ENCODE measurements at regions not wholly inside any gene's neighbourhood (a gene's known extent, or its start where the extent isn't known, plus 50 kb on each side); places are given as distances from the start of the nearest gene placed in this dataset.

DNA sequence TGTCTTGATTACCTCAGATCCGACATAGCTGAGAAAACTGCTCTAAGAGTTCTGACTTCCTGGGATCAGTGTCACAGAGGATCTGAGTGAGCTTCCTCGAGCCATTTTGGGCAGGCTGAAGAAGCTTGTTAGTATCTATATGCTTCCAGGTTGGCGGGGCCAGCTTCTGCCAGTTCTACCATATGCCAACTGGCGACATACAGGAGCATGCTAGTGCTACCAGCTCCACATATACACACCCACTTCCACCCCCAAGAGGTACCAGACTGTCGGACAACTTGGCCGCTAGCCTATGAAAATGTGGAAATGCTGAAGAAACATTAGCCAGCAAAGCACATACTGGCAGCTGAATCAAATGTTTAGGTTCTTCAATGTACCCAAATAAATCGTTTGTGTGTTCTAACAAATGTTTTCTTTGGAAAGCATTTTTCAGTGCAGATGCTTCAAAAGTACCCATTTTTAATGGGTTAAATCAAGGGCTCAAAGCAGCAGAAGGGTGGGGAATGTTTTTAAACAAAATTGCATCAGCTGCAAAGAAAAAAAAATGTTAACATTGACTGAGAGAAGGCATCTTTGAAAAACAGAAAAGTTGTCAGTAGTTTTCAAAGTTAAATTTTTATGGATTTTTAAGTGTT is 163.7 kb downstream of the KLF12 start:
- no peak for DNase-seq (ENCODE audit: low read depth in 2 of 2, low spot score in 1 of 2)

DNA sequence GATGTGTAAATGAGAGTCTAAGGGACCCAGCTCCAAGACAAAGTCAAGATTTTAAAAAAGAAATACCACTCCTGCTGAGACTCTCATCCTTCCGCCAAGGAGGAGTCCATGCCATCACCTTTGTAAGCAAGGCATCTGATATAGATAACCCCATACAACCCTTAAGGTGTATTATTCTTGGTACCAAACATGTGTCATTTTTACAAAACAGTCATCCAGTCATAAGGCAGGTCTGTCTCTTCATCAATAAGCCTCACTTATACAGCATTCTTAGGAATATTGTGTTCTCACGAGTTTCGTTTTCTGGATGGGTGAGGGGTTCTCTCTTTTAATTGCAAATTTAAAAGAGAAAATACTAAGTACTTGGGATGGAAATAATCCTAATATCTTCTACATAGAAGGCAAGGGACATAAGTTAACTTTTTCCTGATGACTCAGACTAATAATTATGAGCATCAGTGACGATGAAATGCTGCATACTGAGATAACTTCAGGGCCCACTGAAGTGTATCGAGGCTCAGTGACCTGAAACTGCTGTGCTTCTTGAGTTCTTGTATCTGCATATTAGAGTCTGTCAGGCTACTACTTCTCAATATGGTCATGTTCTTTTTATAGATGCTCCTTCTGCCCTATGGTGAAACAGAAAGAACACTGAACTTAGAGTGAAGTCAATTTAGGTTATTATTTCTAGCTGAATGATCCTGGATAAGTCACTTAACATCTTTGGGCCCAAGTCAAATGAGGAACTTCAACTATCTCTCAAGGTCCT is 166.6 kb downstream of the KLF12 start:
- no peak for DNase-seq (ENCODE audit: low read depth in 2 of 2, low spot score in 1 of 2)

DNA sequence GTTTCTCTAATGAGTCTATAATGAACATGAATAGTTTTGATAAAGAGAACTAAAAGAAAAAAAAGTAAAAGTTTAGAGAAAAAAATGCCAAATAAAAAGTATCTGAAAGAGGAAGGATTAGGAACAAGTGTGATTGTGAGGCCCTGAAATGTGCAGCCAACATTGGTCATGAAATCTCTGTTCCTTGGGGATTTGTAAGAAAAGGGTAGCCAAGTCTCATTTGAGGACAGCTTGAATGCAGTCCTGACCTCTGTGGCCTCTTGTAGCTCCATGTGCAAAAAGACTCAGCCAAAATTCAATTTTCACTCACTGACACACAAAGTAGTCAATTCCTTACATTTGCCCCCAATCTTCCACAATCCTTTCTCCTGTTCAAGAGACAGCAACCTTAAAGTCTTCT is 167.9 kb downstream of the KLF12 start:
- no peak for DNase-seq (ENCODE audit: low read depth in 2 of 2, low spot score in 1 of 2)

DNA sequence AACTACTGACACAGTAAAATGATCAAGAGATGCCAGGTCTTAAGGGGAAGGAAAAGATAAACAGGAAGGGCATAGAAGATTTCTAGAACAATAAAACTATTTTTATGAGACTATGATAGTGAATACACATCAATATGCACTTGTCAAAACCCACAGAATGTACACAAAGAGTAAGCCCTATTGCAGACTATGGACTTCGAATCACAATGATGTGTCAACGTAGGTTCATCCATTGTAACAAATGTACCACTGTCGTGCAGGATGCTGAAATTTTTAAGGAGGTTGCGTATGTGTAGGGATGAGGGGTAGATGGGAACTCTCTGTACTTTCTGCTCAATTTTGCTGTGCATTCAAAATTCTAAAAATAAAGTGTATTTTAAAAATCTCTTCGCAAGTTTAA is 171.9 kb downstream of the KLF12 start:
- no peak for DNase-seq (ENCODE audit: low read depth in 2 of 2, low spot score in 1 of 2)

DNA sequence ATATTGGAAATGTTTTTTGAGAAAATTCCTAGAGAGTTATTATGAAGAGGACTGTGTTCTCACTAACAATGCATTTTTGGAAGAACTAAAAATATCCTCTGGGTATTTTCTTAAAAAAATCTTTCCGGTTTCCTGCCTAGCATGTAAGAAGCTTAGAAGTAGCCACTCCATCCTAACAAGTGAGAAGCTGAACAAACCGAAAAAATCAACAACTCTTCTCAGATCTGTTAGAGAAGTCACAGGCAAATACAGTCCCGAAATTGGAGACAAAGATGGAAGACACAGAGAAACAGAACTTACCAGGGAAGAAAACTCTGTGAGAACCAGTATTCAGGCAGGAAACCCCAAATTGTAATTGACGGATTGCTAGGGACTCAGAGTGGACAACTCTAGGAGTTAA is 173.0 kb downstream of the KLF12 start:
- DNase-seq (ENCODE audit: low read depth in 2 of 2, low spot score in 1 of 2): no peak

DNA sequence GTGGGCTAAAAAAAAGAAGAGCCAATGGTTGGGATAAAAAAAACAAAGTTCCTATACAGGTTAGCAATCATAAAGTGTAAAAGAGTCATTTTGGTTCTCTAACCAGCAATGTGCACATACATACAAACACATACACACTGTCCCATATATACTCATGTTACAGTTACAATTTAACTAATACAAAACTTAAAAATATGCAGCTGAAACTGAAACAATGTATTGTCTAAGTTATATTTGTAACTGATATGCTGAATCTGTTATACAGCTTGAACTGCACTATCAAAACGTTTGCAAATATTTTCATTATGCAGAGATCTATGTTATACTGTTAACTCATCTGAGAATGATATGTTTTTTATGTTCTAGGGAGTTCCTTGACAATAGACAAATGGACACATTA is 173.7 kb downstream of the KLF12 start:
- DNase-seq (ENCODE audit: low read depth in 2 of 2, low spot score in 1 of 2): no peak

DNA sequence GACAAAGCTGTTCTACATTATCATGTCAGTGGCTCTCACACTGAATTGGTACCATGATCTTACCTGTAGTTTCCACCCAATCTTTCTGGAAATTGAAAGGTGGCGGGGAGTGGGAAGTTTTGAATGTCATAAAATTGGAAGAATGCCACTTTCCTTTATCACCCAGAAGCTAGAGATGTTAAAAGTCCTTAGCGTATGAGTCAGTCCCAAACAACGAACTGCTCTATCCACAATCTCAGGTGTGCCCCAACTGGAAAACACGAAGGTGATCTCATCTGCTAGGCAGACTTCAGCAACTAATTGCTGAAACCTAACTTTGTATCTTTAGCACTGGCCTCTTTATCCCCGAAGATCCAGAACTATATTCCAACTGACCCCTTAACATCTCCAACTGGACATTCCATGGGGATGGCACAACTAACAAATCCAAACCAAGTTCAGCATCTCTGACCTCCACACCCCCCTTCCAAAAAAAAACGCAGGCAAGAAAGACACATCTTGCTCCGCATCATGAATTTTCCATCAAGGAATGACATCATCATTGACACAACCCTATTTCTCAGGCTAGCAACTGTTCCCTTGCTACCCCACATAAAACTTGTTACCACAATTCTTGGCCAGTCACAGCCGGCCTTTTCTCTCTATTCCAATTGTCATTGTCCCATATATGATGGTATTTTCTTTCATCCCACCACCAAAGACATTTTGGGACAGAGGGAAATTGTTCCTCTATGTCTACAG is 175.4 kb downstream of the KLF12 start:
- no peak for DNase-seq (ENCODE audit: low read depth in 2 of 2, low spot score in 1 of 2)

DNA sequence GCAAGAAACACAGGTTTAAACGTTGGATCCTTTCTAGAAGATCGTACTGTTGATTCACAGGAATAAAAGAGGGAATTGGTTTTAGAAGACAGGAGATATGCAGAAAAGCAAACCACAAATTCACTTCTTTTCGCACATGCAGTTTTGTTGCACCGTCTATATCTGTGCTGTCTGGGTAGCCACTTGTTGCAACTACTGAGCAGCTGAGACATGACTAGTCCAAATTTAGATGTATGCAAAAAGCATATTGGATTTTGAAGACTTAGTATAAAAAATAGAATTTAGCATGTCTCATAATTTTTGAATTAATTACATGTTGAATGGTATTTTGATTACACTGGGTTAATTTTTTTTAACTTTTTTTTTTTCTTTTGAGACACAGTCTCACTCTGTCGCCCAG is 176.3 kb downstream of the KLF12 start:
- DNase-seq (ENCODE audit: low read depth in 2 of 2, low spot score in 1 of 2): no peak

DNA sequence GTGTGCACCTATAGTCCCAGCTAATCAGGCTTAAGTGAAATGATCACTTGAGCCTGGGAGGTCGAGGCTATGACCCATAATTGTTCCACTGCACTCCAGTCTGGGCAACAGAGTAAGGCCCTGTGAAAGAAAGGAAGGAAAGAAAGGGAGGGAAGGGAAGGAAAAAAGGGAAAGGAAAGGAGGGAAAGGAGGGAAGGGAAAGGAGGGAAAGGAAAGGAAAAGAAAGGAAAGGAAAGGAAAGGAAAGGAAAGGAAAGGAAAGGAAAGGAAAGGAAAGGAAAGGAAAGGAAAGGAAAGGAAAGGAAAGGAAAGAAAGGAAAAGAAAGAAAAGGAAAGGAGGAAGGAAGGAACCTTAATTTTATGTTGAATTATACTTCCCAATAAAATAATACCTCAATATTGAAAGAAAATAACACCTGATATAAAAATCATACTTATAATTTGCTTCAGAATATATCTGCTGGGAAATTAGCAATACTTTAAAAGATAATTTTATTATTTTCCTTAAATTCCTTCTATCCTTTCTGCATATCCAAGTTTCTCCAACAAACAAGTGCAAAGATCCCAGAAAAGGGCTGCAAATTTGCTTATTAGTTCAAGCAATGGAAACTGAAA is 177.3 kb downstream of the KLF12 start:
- DNase-seq (ENCODE audit: low read depth in 2 of 2, low spot score in 1 of 2): no peak

DNA sequence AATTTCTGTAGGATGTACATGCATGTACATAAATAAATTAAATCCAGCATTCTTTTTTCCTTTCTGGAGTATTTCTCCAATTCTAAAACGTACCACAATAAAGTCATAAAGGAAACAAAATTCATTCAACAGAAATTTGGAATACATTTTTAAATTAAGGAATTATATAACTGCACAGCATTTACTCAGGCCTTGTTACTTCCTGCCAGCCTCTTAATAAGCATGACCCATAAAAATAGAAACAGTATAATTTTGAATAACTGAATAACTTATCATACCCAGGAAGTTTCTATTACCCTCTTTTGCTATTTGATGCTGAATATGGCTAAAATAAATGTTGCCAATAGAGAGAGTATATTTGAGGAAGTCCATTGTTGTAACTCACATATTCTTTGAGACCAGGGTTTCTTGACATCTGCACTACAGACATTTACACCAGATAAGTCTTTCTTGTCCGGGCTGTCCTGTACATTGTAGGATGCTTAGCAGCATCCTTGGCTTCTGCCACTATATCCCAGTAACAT is 178.2 kb downstream of the KLF12 start:
- DNase-seq (ENCODE audit: low read depth in 2 of 2, low spot score in 1 of 2): no peak

DNA sequence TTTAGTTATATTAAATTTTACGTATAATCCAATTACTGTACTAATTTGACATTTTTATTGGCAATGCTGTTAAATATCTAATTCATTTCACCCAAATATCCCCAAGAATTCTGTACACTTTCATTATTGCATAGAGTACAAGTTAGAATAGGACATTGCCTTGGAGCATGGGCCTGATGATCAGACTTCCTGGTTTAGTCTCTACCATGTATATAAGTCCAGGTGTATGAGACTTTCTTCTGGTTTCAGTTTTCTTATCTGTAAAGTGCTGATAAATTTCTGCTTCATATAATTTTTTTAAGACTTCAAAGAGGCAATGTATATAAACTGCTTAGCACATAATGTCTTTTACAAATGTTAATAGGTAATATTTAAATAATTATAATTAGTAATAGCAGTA is 179.4 kb downstream of the KLF12 start:
- no peak for DNase-seq (ENCODE audit: low read depth in 2 of 2, low spot score in 1 of 2)

DNA sequence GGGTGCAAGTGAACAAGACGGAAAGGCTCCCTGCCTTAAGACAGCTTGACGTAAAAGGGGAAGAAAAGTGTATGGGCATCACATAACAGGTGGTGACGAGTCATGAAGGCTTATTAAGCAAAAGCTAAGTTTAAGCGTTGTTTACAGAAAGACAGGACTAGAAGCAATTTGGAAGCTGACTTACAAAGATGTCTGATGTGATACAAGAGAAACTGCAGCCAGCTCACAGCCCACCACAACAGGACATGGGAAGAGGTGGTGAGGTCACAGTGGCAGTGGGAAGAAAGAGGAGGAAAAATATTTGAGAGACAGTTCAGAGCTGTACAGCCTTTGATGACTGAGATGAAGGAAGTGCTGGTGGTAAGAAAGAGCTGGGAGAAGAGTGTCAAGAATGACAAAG is 181.6 kb downstream of the KLF12 start:
- no peak for DNase-seq (ENCODE audit: low read depth in 2 of 2, low spot score in 1 of 2)

DNA sequence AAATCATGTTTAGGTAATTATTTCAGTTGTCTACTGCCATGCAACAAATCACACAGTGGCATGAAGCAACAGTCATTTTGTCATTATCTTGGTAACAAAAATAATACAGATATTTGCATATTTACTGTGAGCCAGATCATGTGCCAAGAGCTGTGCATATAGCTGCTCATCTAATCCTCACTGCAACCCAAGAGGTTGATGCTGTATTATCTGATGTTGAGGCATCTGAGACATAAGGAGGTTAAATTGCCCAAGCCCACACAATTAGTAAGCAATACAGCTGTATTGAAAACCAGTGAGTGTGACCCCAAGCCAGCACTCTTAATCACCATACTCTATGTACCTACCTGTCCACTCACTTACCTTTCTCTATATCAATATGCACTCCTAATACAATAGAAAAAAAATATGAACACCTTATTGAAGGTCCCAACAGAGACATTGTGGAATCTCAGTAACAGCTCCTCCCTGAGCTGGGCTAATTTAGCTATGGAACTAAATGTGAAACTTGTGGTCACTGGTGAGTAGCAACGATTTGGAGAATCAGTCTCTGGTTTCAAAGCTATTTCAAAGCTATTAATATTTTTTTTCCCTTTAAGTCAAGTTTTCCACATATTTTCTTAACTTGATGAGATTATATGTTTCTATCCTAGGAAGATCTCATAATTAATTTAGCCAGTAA is 185.2 kb downstream of the KLF12 start:
- no peak for DNase-seq (ENCODE audit: low read depth in 2 of 2, low spot score in 1 of 2)

DNA sequence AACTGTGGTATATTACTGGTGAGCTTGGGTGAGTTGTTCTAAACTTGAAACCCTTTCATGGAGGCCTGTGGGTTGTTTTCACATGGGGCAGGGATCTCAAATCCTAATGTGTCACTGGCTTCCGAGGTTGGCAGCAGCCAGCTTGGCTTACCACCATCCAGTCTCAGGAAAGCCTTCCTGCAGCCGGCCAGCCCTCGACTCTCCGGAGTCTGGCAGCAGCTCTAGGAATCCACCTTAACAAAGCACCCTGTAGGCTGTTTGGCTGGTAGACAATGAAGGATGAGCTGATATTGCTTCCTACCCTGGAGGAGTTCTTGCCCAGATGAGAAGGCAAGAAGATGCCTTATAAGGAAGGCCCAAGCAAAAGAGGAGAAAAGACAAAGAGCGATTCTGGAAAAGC is 188.3 kb downstream of the KLF12 start:
- DNase-seq (ENCODE audit: low read depth in 2 of 2, low spot score in 1 of 2): no peak

DNA sequence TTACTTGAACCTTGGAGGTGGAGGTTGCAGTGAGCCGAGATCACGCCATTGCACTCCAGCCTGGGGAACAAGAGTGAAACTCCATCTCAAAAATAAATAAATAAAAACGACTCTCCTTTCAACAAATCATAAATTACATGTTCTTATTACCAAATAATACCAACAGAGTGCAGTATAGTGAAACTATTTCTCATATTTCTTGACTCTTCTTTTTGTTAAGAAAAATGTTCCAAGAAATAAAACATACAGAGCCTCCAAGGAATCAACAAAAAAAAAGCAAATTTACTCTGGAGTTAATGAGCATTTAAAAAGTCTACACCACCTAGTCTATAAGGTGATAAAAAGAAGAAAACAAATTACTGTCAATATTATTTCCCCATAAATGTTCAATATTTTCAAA is 188.8 kb downstream of the KLF12 start:
- DNase-seq (ENCODE audit: low read depth in 2 of 2, low spot score in 1 of 2): no peak

DNA sequence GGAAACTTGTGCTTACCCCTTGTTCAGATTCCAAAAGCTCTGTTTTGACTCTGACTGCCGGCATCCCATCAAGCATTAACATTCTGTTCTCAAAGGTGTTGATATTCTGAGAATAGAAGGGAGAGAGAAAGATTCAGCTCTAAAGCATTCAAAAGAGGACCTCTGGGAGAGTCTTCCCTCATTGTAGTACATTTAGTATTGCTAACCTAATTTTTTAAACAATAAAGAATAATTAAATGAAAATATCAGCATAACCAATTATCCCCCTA is 190.3 kb downstream of the KLF12 start:
- no peak for DNase-seq (ENCODE audit: low read depth in 2 of 2, low spot score in 1 of 2)

DNA sequence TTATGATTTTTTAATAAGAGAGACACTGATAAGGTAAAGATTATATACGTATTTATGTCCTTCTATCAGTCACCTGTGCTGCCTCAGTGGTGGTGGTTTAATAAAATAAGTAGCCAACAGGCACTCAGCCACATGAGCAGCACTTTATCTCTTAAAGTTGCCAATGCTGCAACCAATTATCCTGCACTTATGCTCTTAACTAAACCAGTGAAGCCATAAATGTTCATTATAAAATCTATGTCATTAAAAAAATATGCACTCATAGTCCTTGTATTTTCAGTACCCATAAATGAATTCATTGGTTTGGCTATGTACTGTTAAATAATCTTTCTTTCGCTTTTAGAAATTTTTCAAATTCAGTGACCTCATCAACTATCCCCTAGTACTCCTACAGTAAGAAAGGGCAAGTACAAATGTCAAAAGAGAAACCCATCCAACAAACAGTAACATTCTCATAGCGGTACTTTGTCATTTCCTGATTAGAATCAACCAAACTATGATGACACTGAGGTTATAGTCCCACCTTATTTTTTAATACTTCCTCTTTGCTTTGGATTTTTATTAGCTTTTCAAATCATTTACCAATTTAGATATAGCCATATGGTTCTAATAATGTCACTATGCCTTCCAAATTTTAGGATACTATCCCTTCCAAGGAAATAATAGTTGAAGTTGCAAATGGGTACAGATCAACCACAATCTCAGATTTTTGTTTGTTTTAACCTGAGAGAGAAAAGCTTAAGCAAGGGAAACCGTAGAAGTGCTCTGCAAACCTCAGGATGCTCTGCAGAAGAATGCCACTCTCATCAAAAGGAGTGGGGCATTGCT is 190.9 kb downstream of the KLF12 start:
- DNase-seq (ENCODE audit: low read depth in 2 of 2, low spot score in 1 of 2): no peak

DNA sequence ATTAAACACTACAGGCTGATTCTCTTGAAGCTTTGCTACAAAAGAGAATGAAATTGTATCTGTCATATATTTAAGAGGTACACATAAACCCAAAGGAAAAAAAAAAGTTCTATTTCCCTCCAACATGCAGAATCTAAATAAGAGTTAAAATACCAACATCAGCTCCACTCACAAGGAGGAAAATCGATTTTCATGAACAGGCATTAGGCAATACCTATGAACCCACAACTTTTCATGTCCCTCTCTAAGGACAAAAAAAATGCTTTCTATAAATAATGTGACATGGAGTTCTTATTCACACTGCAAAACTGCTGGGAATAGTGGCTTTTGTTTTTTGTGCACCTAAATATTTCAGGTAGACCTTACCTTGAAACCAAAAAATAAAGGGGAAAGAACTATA is 192.5 kb downstream of the KLF12 start:
- no peak for DNase-seq (ENCODE audit: low read depth in 2 of 2, low spot score in 1 of 2)

DNA sequence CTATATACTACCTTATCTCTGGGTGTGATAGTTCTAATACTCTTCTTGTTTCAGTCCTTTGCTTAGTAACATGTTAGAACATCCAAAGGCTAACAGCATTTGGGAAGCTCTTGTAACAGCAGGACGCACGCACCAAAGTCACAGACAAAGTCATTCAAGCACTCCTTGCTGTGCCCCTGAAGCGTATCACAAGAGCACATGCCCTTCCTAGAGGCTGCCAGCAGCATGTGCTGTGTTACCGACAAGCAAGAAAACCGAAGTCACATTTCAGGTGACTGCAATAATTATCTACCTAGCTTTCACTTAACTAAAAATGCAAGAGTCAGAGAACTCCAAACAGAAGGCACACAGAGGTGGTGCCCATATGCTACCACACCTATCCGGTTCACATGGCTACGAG is 194.1 kb downstream of the KLF12 start:
- no peak for DNase-seq (ENCODE audit: low read depth in 2 of 2, low spot score in 1 of 2)

DNA sequence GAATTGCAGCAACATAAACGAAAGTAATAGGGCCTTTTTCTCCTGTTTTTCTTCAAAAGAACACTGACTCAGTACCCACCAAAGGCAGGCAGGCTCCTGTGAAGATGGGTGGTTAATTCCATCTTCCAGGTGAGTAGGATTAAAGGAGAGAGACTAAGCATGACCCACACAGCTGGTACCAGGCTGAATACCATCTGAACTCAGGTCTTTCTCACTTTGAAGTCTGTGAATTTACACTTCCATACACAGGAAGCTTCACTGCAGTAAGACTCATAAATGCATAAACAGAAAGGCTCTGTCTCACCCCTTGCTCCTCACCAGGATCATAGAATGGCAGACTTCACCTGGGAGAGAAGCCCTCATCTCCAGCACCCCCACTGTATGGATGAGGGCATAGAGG is 194.6 kb downstream of the KLF12 start:
- DNase-seq (ENCODE audit: low read depth in 2 of 2, low spot score in 1 of 2): no peak

DNA sequence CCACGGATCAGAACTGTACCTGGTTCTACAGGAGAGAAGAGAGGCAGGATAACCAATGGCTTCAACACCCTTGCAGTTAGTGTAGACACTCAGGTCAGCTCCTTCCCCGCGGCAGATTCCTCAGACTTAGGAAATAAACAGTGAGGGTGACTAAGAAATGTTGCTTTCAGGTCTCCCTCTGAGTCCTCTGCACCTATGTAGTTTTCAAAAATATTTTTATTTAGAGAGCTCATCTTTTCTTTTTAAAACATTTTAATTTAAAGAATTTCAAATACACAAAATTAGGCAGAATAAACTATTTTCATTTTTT is 195.2 kb downstream of the KLF12 start:
- no peak for DNase-seq (ENCODE audit: low read depth in 2 of 2, low spot score in 1 of 2)

Data from stimulated activated CD8-positive, alpha-beta memory T cell treated with anti-CD3 and anti-CD28 coated beads, Interleukin-4, amount 100 ng/mL, for 4 hours (primary cell).